EL (cell line): ENCODE measurements at regions not wholly inside any gene's neighbourhood (a gene's known extent, or its start where the extent isn't known, plus 50 kb on each side); places are given as distances from the start of the nearest gene placed in this dataset.
"Not testable (repeated sequence)": the region's sequence is repeated elsewhere in the genome, so short reads cannot be mapped to it uniquely, and the experiment has no call there.

Source experiments
- DNase-seq: peaks from one replicate; pipeline ENCODE4 v3.0.0-alpha.2; 2016

DNA sequence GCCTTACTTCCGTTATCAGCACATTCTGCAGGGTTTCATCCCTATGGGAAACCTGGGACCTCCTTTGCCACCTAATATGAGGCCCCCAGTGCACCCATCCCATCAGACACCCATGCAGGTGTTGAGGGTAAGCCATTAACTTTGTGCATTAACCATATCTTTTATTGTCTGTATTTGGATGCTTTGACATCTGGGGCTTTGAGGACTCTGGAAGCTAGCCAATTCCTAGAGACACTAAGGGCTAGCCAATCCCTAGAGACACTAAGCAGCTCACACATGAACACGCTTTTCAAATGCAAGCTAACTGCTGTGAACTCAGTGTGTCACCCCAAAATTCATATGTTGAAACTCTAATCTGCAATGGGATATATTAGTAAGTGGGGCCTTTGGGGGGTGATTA is 272.5 kb upstream of the COBL start:
- no peak for DNase-seq

DNA sequence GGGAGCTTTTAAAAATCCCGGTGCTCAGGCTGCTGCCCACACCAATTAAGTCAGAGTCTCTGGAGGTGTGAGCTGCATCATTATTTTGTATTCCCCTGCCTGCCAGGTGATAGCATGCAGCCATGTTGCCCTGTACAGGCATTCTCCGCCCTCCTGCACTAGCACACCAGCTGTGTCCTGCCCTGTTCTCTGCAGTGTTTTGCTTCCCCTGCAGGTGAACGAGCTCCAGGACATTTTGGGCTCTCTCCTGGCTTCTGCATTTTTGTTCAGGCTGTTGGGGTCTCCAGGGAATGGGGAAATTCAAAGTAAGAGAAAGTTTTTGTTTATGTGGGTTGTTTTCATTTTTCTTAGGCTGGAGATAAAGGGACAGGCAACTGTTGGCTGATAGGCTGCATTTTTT is 271.0 kb upstream of the COBL start:
- no peak for DNase-seq

DNA sequence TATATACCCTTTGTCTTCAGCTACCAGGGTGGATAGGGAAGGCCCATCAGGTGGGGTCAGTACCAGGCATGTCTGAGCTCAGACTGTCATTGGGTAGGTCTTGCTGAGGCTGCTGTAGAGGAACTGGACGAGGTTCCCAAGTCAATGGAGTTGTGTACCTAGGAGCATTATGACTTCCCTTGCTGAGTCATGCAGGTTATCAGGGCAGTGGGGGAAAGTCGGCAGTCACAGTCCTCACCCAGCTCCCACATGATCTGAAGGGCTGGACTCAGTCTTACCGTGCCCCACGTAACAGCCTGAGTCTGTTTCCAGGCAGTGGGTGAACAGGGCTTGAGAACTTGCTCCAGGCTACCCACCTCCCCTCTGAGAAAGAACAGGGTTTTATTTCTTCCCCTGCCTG is 260.8 kb upstream of the COBL start:
- no peak for DNase-seq

DNA sequence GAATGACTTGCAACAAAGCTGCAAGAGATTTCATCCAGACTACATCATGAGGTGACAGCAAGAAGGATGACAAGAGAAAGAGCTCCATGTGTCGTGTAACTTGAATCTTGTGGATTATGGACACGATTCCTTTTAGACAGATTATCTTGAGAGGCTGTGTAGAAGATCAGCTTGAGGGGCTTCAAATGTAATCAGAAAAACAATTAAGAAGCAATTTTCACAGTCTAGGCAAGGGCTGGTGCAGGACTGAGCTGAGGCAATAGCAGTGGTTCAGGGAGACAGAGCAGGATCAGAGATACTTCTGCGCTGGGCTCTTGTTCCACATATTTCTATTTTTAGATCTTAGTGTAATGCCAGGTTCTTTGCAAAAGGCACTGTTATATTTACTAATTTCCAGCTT is 253.0 kb upstream of the COBL start:
- no peak for DNase-seq

DNA sequence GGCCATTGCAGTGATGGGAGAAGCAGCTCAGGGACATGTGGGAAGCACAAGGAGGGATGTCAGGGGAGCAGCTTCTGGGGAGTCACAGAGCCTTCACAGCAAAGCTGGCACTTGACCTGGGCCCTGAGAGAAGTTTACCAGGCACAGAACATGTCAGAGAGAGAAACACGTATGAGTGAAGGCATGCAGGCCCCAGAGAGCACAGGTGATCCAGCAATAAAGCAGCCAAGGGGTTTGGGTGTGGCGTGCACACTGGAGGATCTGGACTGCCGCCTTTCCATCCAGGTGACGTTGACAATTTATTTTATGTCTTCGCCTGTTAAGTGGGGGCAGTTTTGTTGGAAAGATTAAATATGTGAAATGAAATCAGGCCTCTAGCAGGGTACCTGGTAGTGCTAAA is 252.6 kb upstream of the COBL start:
- no peak for DNase-seq

DNA sequence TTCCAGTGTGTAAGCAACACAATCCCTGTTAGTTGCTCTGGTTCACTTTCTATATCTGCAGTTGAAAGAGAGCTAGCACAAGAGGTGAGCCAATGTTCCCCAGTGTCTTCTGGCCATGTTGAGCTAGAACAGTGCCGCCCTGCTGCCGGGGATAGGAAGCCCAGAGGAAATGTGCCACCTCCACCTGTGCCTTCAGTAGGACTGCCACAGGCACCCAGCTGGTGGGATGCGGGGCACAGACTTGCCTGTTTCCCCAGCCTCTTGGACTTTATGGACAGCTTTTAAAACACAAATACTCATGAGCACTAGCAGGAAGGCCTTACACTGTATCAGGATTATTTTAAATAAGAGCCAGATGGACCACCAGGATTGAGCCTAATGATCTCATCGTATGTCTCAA is 234.5 kb upstream of the COBL start:
- DNase-seq: no peak

DNA sequence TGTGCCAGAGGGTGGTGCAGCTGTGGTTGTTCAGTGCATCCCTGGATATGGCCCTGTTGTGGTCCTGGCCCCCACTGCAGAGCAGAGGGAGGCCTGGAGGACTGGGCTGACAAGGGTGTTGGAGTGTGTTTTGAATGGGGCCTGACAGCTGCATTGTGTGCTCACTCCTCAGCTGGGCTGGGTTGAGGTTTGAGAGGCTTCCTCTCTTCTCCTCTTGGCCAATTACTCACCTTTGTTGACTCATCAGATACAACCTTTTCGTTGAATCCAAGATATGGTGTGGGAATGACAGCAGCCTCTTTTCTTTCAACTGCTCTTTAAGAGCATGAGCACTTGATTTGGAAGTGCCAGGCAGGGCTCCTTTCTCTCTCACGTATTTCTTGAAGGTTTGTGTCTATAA is 228.5 kb upstream of the COBL start:
- no peak for DNase-seq

DNA sequence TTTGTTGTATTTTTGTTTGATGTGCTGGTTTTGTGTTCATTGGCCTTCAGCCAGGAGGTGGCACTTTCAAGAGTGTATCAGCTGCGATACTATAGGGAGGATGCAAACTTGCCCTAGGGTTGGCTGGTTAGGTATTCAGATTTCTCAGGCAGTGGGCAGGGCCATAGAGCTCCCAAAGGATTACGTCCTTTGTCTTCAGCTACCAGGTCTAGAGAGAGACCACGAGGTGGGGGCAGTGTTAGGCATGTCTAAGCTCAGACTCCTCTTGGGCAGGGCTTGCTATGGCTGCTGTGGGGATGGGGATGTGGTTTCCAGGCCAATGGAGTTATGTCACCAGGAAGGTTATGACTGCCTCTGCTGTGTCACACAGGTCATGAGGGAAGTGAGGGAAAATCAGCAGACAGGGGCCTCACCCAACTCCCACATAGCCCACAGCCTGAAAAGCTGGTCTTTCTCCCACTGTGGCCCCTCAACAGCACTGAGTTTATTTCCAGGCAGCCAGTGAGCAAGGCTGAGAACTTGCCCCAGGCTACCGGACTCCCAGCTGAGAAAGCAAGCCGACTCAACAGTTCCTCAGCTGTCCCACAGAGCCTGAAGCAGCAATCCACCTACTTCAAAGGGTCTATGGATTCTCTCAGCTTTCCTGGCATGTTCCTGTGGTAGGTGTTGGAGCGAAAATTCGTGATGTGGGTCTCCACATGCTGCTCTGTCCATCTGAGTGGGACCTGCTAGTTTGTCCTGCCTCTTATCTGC is 227.4 kb upstream of the COBL start:
- DNase-seq: no peak

DNA sequence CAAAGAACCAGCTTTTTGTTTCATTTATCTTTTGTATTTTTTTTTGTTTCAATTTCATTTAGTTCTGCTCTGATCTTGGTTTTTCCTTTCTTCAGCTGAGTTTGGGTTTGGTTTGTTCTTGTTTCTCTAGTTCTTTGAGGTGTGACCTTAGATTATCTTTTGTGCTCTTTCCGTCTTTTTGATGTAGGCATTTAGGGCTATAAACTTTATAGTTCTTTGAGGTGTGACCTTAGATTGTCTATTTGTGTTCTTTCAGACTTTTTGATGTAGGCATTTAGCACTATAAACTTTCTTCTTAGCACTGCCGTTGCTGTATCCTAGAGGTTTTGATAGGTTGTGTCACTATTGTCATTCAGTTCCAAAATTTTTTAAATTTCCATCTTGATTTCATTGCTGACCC is 224.3 kb upstream of the COBL start:
- DNase-seq: not testable (repeated sequence)

DNA sequence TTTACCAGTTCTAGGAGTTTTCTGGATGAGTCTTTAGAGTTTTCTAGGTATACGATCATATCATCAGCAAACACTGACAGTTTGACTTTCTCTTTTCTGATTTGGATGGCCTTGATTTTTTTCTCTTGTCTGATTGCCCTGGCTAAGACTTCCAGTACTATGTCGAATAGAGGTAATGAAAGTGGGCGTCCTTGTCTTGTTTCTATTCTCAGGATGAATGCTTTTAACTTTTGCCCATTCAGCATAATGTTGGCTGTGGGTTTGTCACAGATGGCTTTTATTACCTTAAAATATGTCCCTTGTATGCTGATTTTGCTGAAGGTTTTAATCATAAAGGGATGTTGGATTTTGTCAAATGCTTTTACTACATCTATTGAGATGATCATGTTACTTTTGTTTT is 223.2 kb upstream of the COBL start:
- no peak for DNase-seq

DNA sequence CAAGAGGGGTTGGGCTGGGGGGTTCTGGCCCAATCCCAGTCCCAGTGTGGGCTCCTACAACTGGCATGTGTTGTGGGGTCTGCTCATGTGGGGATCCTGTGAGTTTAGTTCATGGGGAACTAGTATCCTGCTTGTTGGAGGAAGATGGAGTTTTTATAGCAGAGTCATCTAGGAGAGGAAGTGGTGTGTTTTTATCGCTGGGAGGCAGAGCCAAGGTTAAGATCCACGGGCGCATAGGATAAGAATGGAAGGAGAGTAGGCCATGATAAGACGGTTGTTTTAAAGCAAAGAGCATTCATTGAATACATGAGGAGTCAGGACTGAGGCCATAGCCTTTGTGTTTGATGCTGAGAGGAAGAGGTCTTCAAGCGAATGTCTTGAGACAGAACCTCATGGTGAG is 211.6 kb upstream of the COBL start:
- DNase-seq: no peak

DNA sequence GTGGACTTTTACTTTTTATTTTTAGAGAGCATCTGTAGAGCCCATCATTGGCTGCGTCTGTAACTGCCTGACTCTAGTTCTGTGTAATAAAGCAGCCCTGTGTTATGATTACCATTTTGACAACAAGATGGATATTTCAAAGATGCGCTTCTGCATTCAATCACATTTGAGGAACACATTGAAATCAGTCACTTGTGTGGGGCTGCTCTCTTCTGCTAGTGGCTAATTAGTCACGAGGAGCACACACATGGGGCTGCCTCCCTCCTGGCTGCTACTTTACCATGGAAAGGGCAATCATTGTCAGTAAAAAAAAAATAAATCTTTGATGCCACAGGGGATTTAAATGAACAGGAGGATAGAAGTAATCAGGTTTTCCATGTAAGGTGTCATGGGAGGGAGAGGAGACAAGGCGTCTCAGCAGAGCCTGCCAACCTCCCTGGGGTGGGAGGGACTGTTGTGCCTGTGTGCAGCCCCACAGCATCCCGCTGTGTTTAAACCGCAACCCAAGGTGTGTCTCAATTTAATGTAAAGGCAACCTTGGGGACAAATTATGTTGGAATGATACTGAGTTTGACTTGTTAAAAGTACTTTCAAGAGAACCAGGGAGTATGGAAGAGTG is 205.2 kb upstream of the COBL start:
- DNase-seq: no peak

DNA sequence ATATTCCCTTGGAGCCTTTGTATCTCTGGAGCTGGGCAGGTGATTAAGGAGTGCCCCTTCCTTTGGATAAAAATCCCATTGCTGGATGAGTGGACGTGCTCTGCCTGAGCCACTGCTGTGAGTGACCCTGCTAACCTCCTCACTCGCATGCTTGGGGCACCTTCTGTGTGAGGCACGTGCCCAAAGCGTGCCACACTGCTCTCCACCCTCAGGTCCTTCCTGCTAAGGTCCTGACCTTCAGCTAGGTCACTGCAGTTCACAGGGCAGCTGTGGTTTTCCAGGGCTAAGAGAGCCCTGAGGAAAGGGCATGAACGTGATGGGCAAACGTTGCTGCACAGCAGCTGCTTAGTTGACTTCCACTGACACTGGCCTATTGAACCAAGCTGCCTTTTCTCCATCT is 204.4 kb upstream of the COBL start:
- no peak for DNase-seq

DNA sequence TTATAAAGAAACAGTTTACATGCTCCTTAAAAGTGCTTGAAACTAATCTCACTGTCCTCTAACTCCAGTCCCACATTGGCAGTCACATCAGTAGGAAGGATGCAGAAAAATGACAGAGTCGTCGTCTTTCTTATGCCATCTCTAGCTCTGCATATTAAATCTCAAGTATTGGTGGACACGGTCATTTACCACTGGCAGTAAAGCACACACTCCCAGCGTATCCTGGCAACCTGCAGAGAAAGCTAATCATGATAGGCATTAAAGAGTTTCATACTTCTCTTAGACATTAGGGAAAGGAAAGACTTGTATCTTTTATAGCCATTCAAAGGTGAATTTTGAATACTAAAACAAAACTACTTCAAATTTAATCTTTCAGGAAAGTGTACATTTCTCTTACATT is 202.0 kb upstream of the COBL start:
- no peak for DNase-seq

DNA sequence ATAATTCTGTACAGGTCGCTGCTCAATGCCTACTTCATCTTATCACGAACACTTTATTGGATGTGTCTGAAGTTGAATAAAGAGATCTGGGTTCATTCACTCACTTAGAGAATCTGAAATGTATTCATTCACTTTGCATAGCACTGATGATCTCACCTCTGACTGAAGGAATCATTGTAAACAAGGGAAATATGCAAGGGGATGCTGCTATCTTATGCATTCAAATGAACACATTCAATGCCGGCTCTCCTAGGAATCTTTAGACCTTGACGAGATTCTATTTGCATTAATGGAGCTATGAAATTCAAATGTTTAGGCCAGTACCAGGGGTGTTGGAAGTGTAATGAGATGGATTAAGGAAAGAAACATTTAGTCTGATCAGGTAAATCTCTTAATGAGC is 200.6 kb upstream of the COBL start:
- no peak for DNase-seq

DNA sequence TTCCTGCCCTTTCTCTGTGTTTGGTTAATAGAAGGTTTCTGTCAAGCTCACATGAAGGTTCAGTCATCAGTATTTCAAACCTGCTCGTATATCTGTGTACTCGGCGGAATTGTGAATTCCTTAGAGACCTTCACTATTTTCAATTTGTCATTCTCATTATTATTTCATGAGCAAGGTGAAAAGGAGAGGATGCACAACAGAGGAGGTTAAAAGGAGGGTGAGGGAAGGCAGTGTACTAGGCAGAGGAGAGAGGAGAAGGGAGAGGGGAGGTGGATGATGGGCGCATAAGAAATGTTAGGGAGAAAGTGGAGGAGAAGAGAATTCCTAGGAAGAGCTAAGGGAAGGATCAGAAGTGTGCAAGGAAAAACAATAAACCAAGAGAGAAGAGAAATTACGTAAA is 185.0 kb upstream of the COBL start:
- no peak for DNase-seq

DNA sequence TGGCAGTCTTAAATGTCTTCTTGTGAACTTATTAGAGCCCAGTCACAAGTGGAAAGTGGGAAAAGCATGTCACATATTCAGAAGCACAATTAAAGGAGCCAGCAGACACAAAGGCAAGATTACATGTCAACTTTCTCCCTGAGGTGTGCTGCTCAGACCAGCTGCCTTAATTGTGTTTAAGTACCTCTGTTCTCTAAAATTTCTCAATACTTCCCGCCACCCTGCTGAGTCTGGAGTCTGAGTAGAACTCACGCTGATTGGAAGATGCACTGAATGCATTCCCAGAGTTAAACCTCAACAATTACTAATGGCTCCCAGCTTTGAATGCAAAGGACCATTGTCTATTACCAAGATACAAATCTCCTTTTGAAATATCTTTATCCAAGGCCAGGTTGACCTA is 166.4 kb upstream of the COBL start:
- DNase-seq: no peak

DNA sequence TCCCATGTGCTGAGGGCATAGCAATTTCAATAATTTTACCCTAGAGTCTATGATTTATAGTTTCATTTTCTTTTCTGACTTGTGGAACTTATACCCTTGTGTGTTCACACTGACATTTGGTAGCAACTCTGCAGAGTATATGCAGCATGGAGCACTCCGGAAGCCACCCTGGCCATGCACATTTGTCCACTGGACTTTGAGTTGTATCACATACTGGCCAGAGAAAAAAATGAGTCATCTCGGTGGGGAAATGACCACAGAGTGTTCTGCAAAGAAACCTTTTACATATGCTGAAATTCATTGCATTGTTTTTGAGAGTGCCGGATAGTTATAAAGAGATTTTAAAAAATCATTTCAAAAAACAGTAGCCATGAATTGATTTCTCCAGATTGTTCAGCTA is 164.8 kb upstream of the COBL start:
- no peak for DNase-seq

DNA sequence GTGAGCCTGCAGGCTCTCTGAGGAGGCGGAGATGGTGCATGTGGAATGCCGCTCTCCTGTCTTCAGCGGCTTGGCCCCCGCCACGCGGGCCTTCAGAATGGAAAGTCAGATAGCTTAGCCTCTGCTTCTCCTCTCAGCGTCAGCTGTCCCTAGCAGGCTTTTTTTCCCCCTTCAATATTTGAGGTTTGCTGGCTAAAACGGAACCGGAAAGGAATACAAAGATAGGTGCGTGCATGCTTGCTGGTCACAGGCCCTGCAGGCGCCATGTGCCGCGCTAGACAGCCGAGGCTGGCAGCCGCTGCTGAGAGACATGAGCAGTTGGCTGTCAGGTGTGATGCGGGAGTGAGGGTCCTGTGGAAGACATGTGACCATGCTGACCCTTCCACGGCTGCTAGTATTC is 161.2 kb upstream of the COBL start:
- no peak for DNase-seq

DNA sequence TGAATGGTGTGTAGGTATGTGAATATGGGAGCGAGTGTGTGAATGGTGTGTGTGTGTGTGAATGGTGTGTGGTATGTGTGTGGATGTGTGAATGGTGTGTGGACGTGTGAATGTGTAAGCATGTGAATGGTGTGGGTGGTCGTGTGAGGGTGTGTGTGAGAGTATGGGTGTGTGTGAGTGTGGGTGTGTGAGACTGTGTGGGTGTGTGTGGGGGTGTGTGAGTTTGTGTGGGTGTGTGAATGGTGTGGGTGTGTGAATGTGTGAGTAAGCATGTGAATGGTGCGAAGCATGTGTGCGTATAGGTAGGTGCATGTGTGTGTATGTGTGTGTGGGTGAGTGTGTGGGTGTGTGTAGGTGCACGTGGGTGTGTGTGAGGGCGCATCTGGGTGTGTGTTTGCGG is 160.7 kb upstream of the COBL start:
- DNase-seq: no peak

DNA sequence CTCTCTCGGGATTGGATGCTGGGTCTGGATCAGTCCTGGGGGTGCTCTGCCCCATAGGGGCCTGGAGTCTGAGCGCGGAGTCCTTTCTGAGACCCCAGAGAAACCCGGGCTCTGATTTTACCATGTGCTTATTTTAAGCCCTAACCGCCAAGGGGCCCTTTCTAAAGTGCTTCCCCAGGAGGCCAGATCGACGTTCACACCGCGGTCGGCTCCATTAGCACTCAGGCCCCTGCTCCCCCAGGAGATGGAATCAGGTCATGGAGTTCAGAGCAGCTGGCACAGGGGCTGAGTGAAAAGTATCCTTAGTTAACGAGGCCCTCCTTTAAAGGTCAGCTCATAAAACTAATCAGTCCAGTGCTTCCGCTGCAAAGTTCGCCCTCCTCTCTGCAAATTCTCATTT is 159.4 kb upstream of the COBL start:
- no peak for DNase-seq

DNA sequence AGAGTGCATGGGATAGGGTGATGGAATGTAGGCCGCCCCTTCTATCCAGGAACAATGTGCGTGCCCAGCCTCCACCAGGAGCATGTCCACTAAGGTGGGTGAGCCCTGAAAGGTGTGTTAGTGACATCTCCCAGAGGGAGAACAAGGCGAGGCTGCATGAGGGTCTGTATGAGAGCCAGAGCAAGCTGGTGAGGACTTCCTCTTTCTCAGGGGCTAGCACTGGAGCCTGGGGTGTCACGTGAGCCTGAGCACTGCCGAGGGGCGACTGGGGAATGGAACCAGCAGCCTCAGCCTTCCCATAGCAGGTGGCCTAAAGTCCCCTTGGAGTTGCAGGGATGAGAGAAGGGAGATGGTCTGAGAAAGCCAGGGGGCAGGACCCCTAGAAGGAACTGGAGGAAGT is 156.3 kb upstream of the COBL start:
- DNase-seq: no peak

DNA sequence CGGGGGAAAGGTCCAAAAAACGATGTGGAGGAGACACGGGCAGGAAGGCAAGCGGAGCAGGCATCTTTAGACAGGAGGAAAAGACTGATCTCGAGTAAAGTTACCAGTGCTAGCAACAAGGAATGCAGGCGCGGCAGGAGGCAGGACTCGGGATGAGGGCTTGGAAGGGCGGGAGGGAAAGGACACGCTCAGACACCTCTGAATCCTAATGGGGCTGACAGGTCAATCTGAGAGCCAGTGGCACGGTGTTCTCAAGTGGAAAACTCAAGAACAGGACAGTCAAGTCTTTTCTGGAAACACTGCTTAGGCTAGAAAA is 155.3 kb upstream of the COBL start:
- no peak for DNase-seq

DNA sequence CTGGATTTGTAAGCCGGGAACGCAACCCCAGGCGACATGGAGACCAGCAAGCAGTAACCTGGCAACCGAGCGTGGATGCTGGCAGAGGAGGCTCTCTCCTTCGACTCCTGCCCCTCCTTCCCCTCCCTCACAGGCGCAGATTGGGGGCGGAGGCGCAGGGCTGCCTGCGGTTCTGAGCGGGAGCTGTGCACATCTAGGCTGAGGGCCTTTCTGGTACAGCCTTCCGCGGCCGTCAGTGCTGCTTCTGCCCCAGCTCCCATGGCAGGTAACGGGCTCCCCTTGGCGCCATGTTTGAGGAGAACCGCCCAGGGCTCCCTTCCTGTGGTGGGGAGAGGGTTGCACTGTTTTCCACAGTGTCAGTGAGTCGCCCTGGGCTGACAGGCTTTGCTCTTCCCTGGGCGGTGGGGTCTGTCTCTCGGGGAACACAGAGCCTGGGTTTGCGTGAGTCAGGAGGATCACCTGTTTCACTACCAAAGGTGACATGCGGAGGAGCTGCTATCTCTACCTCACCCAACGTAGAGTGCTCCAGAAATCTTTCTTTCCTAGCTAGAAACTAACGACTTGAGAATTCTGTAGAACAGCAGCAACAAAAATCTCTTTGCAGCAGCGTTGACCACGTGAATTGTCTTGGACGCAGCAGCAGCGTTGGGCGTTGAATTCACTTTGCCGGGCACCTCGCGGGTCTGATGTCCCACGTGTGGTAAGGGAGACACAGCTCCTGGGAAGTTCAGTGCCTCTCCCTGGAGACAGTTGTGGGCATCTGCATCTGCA is 154.8 kb upstream of the COBL start:
- no peak for DNase-seq
